Right lung (tissue), 2 donors: ENCODE measurements at regions not wholly inside any gene's neighbourhood (a gene's known extent, or its start where the extent isn't known, plus 50 kb on each side); places are given as distances from the start of the nearest gene placed in this dataset.
A peak's percentile ranks its signal among the peaks of the same experiment; 100 is the strongest.
"Not testable (repeated sequence)": the region's sequence is repeated elsewhere in the genome, so short reads cannot be mapped to it uniquely, and the experiment has no call there.

Experiments
- DNase-seq, 2 donors: peaks; one replicate each; pipeline ENCODE4 v3.0.0-alpha.2; 2013

- DNase-seq = no peak
Measured at GRCh38 chr12:127013197-127013596, 1253.8 kb upstream of the TMEM132C start.

- DNase-seq = no peak
Measured at GRCh38 chr12:127014079-127014478, 1252.9 kb upstream of the TMEM132C start.

- DNase-seq = no peak
Measured at GRCh38 chr12:127024791-127025190, 1242.2 kb upstream of the TMEM132C start.

GRCh38 chr12:127025545-127025944, 1241.4 kb upstream of the TMEM132C start:
- DNase-seq = no peak

- no peak for DNase-seq
Measured at GRCh38 chr12:127035011-127035879, 1231.7 kb upstream of the TMEM132C start.

- DNase-seq = no peak
Measured at GRCh38 chr12:127038152-127038551, 1228.8 kb upstream of the TMEM132C start.

- no peak for DNase-seq
Measured at GRCh38 chr12:127038761-127039160, 1228.2 kb upstream of the TMEM132C start.

- no peak for DNase-seq
Measured at GRCh38 chr12:127041985-127042625, 1224.9 kb upstream of the TMEM132C start.

GRCh38 chr12:127043731-127044130, 1223.2 kb upstream of the TMEM132C start:
- DNase-seq = peak; percentile 27 to 28

GRCh38 chr12:127044836-127045235, 1222.1 kb upstream of the TMEM132C start:
- DNase-seq = no peak

- no peak for DNase-seq
Measured at GRCh38 chr12:127046467-127046866, 1220.5 kb upstream of the TMEM132C start.

GRCh38 chr12:127048057-127048456, 1218.9 kb upstream of the TMEM132C start:
- no peak for DNase-seq

GRCh38 chr12:127048525-127048924, 1218.4 kb upstream of the TMEM132C start:
- DNase-seq = not testable (repeated sequence)

- no peak for DNase-seq
Measured at GRCh38 chr12:127051139-127051538, 1215.8 kb upstream of the TMEM132C start.

GRCh38 chr12:127052511-127053232, 1214.3 kb upstream of the TMEM132C start:
- no peak for DNase-seq

- no peak for DNase-seq
Measured at GRCh38 chr12:127054531-127054930, 1212.4 kb upstream of the TMEM132C start.

GRCh38 chr12:127060310-127060847, 1206.6 kb upstream of the TMEM132C start:
- no peak for DNase-seq

- no peak for DNase-seq
Measured at GRCh38 chr12:127060933-127061332, 1206.0 kb upstream of the TMEM132C start.

GRCh38 chr12:127063339-127064072, 1203.5 kb upstream of the TMEM132C start:
- no peak for DNase-seq

GRCh38 chr12:127064207-127064606, 1202.8 kb upstream of the TMEM132C start:
- no peak for DNase-seq

- DNase-seq = no peak
Measured at GRCh38 chr12:127065595-127065994, 1201.4 kb upstream of the TMEM132C start.
